GM12875 (cell line): ENCODE measurements at regions not wholly inside any gene's neighbourhood (a gene's known extent, or its start where the extent isn't known, plus 50 kb on each side); places are given as distances from the start of the nearest gene placed in this dataset.

Experiments used
- H3K4me3 ChIP-seq: one replicate; pipeline ENCODE4 v1.5.1; 2011; ENCODE audit warnings: low read depth, low read length, control low read depth
- CTCF ChIP-seq: IDR thresholded peaks from 2 replicates; pipeline ENCODE4 v1.5.1; 2011; ENCODE audit warnings: low read depth, mild to moderate bottlenecking, control low read depth, inconsistent platforms, low read length, moderate library complexity, borderline replicate concordance; ENCODE audit not compliant: insufficient read depth

GRCh38 chr5:76014005-76014404, 69.2 kb upstream of the SV2C start:
- no peak overlapping the region for H3K4me3 ChIP-seq
- no peak for TF ChIP-seq CTCF

GRCh38 chr5:76007904-76008303, 75.3 kb upstream of the SV2C start:
- no peak overlapping the region for H3K4me3 ChIP-seq
- TF ChIP-seq CTCF, result no peak

- no peak for TF ChIP-seq CTCF
- H3K4me3 ChIP-seq, result no peak overlapping the region
Observed at GRCh38 chr5:76000582-76000981, 82.6 kb upstream of the SV2C start.

- no peak for TF ChIP-seq CTCF
- H3K4me3 ChIP-seq, result no peak overlapping the region
Observed at GRCh38 chr5:75993643-75994520, 89.3 kb upstream of the SV2C start.

GRCh38 chr5:75993183-75993582, 90.0 kb upstream of the SV2C start:
- no peak overlapping the region for H3K4me3 ChIP-seq
- no peak for TF ChIP-seq CTCF

GRCh38 chr5:75992753-75993152, 90.4 kb upstream of the SV2C start:
- no peak overlapping the region for H3K4me3 ChIP-seq
- no peak for TF ChIP-seq CTCF

- H3K4me3 ChIP-seq, result no peak overlapping the region
- TF ChIP-seq CTCF, result no peak
Observed at GRCh38 chr5:75985077-75985476, 98.1 kb upstream of the SV2C start.
